Activated CD8-positive, alpha-beta memory T cell treated with anti-CD3 and anti-CD28 coated beads, Interleukin-2, amount 10 ng/mL, durations not matched to agents 7 days and 5 days (primary cell): ENCODE measurements at regions not wholly inside any gene's neighbourhood (a gene's known extent, or its start where the extent isn't known, plus 50 kb on each side); places are given as distances from the start of the nearest gene placed in this dataset.

Experiments used
- ATAC-seq: fragments of 150-1000 bp; cut with Tn5 transposase; one replicate; pipeline ENCODE4 v1.10.0; 2021; ENCODE audit warnings: moderate library complexity
- CTCF ChIA-PET: fragments of 350-600 bp; sonication (Branson Sonifier 250); formaldehyde crosslinking; loops from one replicate; lab custom pipeline; 2021; ENCODE audit warnings: antibody characterized with exemption; lab: Charles Lee
- DNase-seq: peaks from one replicate; pipeline ENCODE4 v3.0.0-alpha.2; 2020
- H3K27ac Mint-ChIP-seq: one replicate; pipeline ENCODE4 v1.8.0; 2021; ENCODE audit warnings: mild to moderate bottlenecking, mixed read lengths
- H3K27me3 Mint-ChIP-seq: one replicate; pipeline ENCODE4 v1.8.0; 2021; ENCODE audit warnings: mixed read lengths
- H3K36me3 Mint-ChIP-seq: one replicate; pipeline ENCODE4 v1.8.0; 2021; ENCODE audit warnings: mild to moderate bottlenecking, mixed read lengths
- H3K4me1 Mint-ChIP-seq: one replicate; pipeline ENCODE4 v1.8.0; 2021; ENCODE audit warnings: mixed read lengths
- H3K4me3 Mint-ChIP-seq: one replicate; pipeline ENCODE4 v1.8.0; 2021; ENCODE audit warnings: mild to moderate bottlenecking, moderate library complexity, mixed read lengths
- H3K9me3 Mint-ChIP-seq: one replicate; pipeline ENCODE4 v1.8.0; 2022; ENCODE audit warnings: low read depth, mixed read lengths

DNA sequence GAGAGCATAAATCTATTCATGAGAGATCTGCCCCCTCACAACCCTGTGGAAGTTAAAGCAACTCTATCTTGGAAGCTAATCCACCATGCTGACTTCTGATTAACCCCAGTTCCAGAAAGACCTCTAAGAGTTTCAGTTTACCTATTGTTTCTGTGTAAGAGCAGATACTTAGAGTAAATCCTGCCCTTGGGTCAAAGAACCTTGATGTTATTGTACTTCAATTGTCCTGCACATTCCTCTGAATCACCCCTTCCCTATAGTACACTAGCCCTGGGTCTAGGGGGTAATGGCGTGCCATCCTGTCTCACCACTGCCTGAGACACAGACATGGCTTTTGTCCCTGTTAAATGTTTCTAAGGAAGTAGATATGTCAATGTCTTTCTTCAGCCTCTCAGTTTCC, 138.6 kb downstream of the CAAP1 start:
- H3K4me3 Mint-ChIP-seq, result no peak overlapping the region
- CTCF ChIA-PET, result no interaction called here
- no peaks in the 10 kb centered on the region for H3K9me3 Mint-ChIP-seq
- no peak for DNase-seq
- no peak overlapping the region for H3K27ac Mint-ChIP-seq
- no peak for ATAC-seq
- no peaks in the 10 kb centered on the region for H3K36me3 Mint-ChIP-seq
- H3K4me1 Mint-ChIP-seq, result no peaks in the 10 kb centered on the region
- no peaks in the 10 kb centered on the region for H3K27me3 Mint-ChIP-seq

DNA sequence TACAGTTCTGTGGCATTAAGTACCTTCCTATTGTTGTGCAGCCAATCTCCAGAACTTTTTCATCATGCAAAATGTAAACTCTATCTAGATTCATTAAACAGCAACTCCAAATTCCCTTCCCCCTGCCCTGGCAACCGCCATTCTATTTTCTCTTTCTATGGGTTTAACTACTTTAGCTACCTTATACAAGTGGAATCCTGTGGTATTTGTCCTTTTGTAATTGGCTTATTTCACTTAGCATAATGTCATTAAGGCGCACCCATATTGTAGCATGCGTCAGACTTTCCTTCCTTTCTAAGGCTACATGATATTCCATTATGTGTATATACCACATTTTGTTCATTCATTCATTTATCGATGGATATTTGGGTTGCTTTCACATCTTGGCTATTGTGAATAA, 142.4 kb downstream of the CAAP1 start:
- Mint-ChIP-seq H3K9me3 (no peaks in the 10 kb centered on the region), H3K4me3 (no peak overlapping the region), H3K27ac (no peak overlapping the region), H3K4me1 (no peaks in the 10 kb centered on the region), H3K36me3 (no peaks in the 10 kb centered on the region), H3K27me3 (no peaks in the 10 kb centered on the region)
- DNase-seq, result no peak
- CTCF ChIA-PET, result no interaction called here
- ATAC-seq, result no peak

DNA sequence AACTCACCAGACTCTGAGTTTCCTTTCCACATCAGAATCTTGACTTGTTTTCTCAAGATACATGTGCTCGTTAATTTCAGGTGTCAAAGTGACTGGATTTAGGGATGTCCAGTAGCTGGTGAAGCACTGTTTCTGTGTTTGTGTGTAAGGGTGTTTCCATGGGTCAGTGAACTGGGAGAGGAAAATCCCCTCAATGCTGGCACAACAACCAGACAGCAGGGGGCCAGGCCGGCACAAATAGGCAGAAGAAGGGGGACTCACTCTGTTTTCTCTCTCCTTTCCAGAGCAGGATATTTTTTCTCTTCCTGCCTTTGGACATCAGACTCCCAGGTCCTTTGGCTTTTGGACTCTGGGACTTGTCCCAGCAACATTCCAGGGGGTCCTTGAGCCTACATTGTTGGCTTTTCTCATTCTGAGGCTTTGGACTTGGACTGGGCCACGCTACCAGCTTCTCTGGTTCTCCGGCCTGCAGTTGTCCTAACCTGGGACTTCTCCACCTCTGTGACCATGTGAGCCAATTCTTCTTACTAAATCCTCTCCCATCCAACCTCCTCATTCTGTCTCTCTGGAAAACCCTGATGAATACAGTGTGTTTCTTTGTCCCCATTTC, 144.0 kb downstream of the CAAP1 start:
- Mint-ChIP-seq H3K36me3 (no peaks in the 10 kb centered on the region), H3K4me3 (no peak overlapping the region), H3K27me3 (no peaks in the 10 kb centered on the region), H3K9me3 (no peaks in the 10 kb centered on the region), H3K27ac (no peak overlapping the region), H3K4me1 (no peaks in the 10 kb centered on the region)
- DNase-seq, result no peak
- CTCF ChIA-PET, result no interaction called here
- no peak for ATAC-seq

DNA sequence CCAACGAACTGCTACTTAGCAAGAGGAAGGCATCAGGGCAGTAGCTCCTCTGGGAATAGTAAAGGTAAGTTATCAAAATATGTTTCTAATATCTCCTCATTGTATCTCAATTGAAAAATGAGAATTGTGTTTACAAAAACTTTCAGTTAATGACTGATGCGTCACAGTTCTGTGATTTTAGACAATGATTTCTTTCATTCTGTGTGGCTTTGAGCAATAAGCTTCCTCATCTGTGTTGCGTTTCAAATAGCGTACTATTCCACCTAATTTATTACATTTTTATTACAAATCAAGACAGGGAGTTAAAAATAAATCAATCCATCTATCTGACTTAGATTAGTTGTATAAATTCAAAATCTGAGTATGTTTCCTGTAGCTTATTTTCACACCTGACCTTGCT, 145.0 kb downstream of the CAAP1 start:
- DNase-seq (no peak), ATAC-seq (no peak)
- no peaks in the 10 kb centered on the region for H3K36me3 Mint-ChIP-seq
- no peaks in the 10 kb centered on the region for H3K9me3 Mint-ChIP-seq
- H3K27me3 Mint-ChIP-seq, result peaks cover 6% of the 10 kb centered on the region
- H3K4me3 Mint-ChIP-seq, result no peak overlapping the region
- H3K4me1 Mint-ChIP-seq, result no peaks in the 10 kb centered on the region
- H3K27ac Mint-ChIP-seq, result no peak overlapping the region
- CTCF ChIA-PET, result no interaction called here

DNA sequence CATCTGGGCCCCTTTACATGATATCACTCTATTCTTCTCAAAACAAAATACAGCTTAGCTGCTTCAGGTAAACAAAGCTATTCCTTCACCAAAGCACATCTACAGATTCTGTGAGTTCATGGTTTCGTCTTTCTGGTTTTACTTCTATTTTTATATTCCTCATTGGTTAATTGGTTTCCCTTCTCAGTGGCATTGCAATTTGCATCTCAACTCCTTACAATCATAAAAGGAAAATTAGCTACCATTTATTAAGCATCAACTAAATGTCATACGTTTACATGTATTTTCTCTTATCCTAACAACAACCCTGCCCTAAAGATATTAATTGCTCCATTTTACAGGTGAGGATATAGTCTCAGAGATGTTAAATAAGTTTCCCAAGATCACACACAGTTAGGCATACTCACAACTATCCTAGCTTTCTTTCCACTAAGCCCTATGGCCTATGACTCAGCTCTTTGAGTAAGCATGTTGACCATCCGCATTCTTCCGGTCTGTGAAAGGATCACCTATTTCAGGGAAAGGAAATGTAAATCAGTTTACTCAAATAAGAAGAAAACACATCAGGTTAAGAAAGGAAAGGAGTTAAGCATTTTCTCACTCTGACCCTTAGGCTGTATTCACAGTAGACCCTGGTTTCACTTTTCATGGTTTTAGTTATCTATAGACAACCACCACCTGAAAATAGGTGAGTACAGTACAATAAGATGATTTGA, 146.1 kb downstream of the CAAP1 start:
- H3K4me3 Mint-ChIP-seq, result no peak overlapping the region

DNA sequence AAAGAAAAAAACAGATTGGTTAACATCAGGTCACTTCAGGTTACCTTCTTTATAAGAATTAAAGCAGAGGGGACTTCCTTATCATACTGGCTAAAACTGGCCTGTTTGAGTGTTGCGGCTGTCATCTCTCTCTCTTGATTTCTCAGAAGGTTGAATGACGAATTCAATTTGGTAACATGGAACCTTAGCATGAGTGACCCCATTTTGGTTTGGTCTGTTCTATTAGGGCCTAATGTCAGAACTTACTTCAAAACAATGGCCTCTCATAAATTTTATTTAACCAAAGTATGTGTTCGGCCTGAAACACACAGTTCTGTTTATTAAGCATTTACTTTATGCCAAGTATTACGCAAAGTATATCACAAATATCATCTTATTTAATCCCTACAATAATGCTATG, 147.5 kb downstream of the CAAP1 start:
- Mint-ChIP-seq H3K4me3 (no peak overlapping the region), H3K27ac (no peak overlapping the region), H3K27me3 (peaks cover 16% of the 10 kb centered on the region), H3K4me1 (no peaks in the 10 kb centered on the region), H3K36me3 (no peaks in the 10 kb centered on the region), H3K9me3 (no peaks in the 10 kb centered on the region)
- CTCF ChIA-PET, result no interaction called here
- DNase-seq (no peak), ATAC-seq (no peak)

More for the DNA sequence above, 146.1 kb downstream of the CAAP1 start:
- Mint-ChIP-seq H3K36me3 (no peaks in the 10 kb centered on the region), H3K27ac (no peak overlapping the region), H3K4me1 (no peaks in the 10 kb centered on the region), H3K27me3 (peaks cover 13% of the 10 kb centered on the region), H3K9me3 (no peaks in the 10 kb centered on the region)
- CTCF ChIA-PET, result no interaction called here
- DNase-seq, result no peak
- no peak for ATAC-seq

DNA sequence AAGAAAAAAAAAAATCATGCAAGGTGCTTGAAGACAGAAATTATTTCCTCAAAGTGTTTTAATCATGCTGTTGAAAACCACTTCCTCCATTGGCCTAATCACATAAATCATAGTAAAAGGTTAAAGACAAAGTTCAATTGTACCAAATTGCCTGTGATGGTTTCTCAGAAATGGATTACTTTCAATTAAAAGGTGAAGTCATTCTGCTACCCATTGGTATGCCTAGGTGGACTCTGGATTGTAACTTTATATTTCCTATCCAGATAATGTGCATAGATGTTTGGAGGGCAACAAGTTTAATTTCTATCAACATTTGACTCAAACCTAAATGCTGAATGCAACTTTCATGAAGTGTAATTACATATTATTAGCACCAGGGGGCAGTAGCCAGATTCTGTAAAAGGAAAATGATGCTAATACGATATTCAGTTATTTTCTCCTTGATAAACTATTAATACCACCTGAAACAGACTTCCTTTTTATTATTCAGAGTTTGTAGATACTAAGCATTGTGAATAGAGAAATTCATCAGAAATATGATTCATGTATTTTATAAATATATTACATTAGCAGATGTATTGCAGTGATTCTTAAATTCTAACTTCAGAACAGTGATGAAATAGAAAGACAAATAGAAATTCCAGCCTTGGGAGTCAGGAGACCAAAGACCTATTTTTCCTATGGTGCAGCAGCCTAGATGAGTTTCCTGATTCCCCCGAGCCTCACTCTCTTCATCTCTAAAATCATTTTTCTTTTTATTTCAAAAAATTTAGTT, 148.2 kb downstream of the CAAP1 start:
- Mint-ChIP-seq H3K4me1 (no peaks in the 10 kb centered on the region), H3K36me3 (no peaks in the 10 kb centered on the region), H3K4me3 (no peak overlapping the region), H3K27me3 (peaks cover 16% of the 10 kb centered on the region), H3K27ac (no peak overlapping the region), H3K9me3 (no peaks in the 10 kb centered on the region)
- no peak for DNase-seq
- CTCF ChIA-PET, result no interaction called here
- no peak for ATAC-seq

DNA sequence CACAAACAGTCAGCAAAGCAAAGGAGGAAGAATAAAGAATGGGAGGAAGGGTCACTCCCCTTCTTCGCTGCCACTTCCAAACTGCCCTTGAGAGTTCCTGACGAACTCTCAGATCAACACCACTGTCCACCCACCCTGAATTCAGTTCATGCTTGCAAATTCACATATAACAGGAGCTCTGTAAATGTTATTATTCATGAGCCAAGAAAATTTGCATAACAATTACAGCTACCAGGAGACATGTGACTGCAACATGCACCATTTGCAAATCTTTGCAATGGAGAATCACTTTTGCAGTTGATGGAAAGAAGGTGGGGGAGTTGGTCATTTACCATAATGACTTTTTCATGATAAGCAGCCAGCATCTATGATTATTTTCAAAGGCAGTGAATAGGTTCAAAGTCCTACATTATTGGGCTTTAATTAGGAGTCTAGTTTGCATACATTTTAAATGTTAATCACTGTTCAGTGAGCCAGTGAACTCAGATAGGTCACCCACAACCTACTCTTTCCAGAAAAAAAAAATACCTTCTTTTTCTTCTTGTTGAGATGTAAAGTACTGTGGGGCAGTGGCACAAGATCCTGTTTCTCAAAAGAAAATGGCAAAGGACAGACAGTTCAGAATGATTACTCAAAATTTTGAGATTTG, 149.7 kb downstream of the CAAP1 start:
- no peaks in the 10 kb centered on the region for H3K36me3 Mint-ChIP-seq
- ATAC-seq (no peak), DNase-seq (no peak)
- peaks cover 16% of the 10 kb centered on the region for H3K27me3 Mint-ChIP-seq
- H3K4me1 Mint-ChIP-seq, result no peaks in the 10 kb centered on the region
- no peaks in the 10 kb centered on the region for H3K9me3 Mint-ChIP-seq
- CTCF ChIA-PET, result interaction anchor here (0.6 to 1.0 kb wide), 2 partner anchors 116 to 241 kb away, joined by 3 read pairs; no protein-coding TSS in a partner anchor
- no peak overlapping the region for H3K4me3 Mint-ChIP-seq
- H3K27ac Mint-ChIP-seq, result no peak overlapping the region

DNA sequence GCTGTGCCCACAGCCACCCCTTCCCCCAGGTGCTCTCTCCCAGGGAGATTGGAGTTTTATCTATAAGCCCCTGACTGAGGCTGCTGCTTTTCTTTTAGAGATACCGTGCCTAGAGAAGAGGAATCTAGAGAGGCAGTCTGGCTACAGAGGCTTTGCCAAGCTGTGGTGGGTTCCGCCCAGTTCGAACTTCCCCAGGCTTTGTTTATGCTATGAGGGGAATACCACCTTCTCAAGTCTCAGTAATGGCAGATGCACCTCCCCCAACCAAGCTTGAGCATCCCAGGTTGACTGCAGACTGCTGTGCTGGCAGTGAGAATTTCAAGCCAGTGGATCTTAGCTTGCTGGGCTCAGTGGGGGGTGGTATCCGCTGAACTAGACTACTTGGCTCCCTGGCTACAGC, 157.4 kb downstream of the CAAP1 start:
- no peaks in the 10 kb centered on the region for H3K4me1 Mint-ChIP-seq
- peaks cover 2% of the 10 kb centered on the region for H3K27me3 Mint-ChIP-seq
- H3K27ac Mint-ChIP-seq, result no peak overlapping the region
- H3K4me3 Mint-ChIP-seq, result no peak overlapping the region
- no peak for ATAC-seq
- no peaks in the 10 kb centered on the region for H3K36me3 Mint-ChIP-seq
- CTCF ChIA-PET, result no interaction called here
- no peak for DNase-seq
- H3K9me3 Mint-ChIP-seq, result no peaks in the 10 kb centered on the region

DNA sequence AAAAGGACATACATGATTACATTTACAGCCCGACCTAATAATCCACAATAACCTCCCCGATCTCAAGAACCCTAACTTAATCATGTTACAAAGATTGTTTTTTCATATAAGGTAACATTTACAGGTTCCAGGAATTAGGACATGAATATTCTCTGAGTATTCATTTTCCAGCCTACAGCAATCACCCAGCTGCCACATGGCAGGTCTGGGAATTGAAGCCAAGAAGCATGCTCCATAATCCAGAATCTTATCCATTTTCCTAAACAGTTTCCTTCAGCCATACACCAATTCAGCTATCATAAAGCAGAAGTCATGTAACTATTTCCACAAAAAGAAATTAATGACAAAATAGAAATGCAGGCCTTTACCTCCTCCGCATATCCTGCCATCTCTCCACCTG, 163.4 kb downstream of the CAAP1 start:
- Mint-ChIP-seq H3K27me3 (peaks cover 4% of the 10 kb centered on the region), H3K36me3 (no peaks in the 10 kb centered on the region), H3K4me1 (no peaks in the 10 kb centered on the region), H3K9me3 (no peaks in the 10 kb centered on the region), H3K4me3 (no peak overlapping the region), H3K27ac (no peak overlapping the region)
- CTCF ChIA-PET, result no interaction called here
- DNase-seq (no peak), ATAC-seq (no peak)

DNA sequence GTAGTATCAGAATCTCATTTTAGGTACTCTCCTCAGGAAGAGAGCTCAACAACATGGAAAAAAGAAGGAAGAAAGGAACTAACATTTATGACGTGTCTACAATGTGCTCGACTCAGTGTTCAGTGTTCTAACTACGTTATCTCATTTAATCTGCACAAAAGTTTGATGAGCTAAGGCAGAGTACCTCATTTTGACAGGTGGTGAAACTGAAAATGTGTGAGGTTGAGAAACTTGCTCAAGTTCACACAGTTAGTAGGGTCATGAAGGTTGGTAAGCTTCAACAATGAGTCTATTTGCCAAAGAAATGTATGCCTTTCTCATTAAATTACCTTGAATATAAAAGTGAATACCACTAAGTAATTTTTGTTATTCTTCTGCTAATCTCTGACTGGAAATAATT, 165.1 kb downstream of the CAAP1 start:
- Mint-ChIP-seq H3K27me3 (peaks cover 4% of the 10 kb centered on the region), H3K4me3 (no peak overlapping the region), H3K9me3 (no peaks in the 10 kb centered on the region), H3K4me1 (no peaks in the 10 kb centered on the region), H3K36me3 (no peaks in the 10 kb centered on the region), H3K27ac (no peak overlapping the region)
- no peak for DNase-seq
- no peak for ATAC-seq
- CTCF ChIA-PET, result no interaction called here

DNA sequence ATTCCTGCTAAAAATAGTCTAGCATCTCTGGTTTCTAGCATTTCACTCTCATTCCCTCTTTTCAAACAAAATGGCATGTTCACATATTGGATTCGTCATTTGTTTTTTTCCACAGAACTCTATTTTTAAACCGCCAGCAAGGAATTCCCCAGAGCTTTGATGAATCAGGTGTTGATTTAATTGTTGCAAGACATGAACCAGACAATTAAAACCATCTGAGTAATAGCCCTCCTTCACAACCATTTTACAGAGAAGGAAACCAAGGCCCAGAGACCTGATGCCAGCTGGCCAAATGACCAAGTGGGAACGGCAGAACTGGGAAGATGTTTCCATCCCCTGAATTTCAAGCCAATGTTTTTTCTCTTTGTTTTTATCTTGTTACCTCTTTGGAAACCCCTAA, 167.0 kb downstream of the CAAP1 start:
- CTCF ChIA-PET, result no interaction called here
- no peaks in the 10 kb centered on the region for H3K36me3 Mint-ChIP-seq
- H3K27ac Mint-ChIP-seq, result no peak overlapping the region

DNA sequence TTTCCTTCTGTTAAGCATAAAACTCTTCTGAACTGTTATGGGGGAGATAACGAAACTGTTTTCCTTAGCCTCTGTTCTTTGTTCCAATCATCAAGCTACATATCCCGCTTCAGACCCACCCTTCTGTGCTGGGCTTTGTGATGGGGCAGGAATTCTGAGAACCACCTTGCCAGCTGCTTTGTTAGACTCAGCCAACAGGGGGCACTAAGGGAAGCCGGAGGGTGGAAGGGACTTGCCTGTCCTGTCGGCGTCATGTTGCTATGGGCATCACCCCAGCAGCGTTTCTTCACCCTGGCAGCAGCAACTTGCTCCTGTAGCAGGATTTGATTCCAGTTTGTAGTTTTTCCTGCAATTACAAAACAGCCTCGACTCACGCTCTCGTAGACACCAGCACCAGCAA, 169.1 kb downstream of the CAAP1 start:
- peaks cover 4% of the 10 kb centered on the region for H3K27me3 Mint-ChIP-seq
- no peak overlapping the region for H3K4me3 Mint-ChIP-seq
- H3K9me3 Mint-ChIP-seq, result no peaks in the 10 kb centered on the region
- H3K27ac Mint-ChIP-seq, result no peak overlapping the region
- ATAC-seq (no peak), DNase-seq (no peak)
- no peaks in the 10 kb centered on the region for H3K36me3 Mint-ChIP-seq
- H3K4me1 Mint-ChIP-seq, result no peaks in the 10 kb centered on the region
- CTCF ChIA-PET, result no interaction called here

More for the DNA sequence above, 167.0 kb downstream of the CAAP1 start:
- Mint-ChIP-seq H3K4me3 (no peak overlapping the region), H3K27me3 (peaks cover 4% of the 10 kb centered on the region), H3K4me1 (no peaks in the 10 kb centered on the region), H3K9me3 (no peaks in the 10 kb centered on the region)
- no peak for ATAC-seq
- DNase-seq, result no peak
